HG02798 (cell line): ENCODE measurements at regions not wholly inside any gene's neighbourhood (a gene's known extent, or its start where the extent isn't known, plus 50 kb on each side); places are given as distances from the start of the nearest gene placed in this dataset.

Experiments used
- ATAC-seq: cut with Tn5 transposase; IDR thresholded peaks from one replicate; pipeline ENCODE4 v1.9.1; 2021; ENCODE audit warnings: mild to moderate bottlenecking; ENCODE audit not compliant: unreplicated experiment, poor library complexity

DNA sequence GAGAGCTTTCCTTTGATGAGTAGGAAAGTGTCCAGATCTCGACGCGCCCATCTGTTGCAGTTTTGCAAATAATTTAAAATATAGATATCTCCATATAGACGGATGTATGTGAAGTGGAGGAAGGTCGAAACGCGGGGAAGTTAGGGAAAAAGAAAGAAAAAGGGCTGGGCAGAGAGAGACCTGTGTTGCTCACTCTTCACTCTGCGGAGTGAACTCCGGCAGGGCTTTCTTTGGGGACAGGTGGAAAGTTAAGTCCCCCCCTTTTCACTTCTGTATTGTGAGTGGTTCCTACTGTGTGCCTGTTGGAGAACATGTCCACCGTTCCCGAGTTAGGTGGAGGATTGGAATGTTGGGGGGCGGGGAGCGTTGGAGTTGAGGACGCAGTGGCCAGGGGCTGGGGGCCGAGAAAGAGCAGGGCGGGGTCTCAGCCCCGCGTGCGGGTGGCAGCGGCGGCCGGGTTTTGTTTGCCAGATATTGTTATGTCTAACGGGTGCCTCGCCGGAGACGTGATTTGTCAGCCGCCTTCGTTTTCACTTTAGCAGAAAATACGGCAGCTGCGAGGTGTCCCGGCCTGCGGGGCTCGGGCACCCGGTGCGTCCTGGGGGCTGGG lies 145.1 kb upstream of the ZNF536 start:
- ATAC-seq, result no peak

DNA sequence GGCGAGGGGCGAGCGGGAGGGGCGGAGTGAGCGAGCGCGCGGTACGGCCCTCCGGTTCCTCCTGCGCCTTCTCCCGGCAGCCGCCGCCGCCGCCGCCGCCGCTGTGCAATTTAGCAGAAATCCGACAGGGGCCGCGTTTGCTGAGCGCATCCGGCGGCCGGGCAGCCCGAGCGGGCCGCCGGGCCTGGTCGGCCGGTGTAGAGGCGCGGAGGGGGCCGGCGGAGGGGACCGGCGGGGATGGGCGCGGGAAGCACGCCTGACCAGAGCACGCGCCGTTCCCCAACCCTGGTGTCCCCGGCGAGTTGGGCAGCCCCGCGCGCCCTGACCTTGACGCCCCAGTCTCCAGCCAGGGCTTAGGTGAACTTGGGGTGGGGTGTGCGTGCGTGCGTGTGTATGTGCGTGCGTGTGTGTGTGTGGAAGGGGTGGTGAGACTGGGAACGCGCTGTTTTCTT lies 144.5 kb upstream of the ZNF536 start:
- ATAC-seq, result no peak

DNA sequence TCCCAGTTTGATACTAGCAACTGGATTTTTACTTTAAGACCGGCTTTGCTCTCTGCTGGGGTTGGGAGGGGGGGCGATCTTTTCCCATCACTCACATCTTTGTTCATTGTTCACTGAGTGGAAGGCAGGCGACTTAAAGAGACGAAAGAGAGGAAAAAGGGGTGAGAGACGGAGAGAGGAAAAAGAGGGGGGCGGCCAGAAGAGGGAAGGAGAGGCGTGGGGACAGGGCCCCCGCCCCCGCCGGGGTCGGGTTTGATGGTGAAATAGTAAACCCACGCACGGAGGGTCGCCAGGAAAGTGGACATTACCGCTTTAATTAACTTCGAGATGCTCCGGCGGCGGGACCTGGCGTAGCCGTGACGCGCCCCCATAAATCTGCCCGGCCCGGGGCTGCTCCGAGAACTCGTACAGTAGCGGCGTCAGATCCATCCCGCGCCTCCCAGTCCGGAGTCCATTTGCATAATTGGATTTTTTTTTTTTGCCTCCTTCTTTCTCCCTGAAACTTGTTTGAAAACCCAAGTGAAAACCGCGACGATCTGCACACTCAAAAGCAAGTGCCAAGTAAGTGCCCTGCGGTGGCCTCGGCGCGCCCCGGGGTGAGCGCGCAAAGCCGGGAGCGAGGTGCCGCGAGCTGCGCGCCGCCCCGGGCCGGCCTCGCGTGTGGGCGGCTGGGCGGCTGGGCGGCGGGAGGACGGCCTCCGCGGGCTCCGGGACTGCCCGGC lies 143.9 kb upstream of the ZNF536 start:
- ATAC-seq, result no peak

DNA sequence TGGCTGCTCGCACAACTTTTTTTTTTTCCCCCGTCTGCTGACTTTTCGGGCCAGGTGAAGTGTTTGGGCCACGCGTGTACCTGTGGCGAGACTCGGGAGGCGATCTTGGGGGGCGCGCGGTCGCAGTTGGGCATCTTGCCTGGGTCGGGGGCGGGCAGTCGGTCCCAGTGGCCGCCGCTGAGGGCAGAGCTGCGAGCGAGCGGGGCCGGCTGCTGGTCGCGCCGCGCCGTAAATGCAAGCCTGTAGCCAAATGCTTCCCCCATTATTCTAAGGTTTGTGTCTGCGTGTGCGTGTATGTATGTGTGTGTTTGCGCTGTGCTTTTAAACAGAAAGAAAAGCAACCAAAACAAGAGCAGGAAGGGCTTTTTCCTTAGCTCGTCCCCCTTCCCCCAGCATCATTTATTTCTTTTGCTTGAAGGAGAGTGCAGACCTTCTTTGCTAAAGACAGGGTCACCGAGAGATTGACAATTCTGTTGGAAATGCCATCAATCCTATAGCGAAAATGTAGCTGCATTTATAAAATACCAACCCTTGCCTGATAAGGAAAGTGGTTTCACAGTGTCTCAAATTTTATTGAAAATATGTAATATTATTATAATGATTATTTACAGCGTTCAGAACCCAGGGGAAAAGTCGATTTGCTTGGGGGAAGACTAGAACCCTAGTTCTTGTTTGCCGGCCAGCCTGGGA lies 143.2 kb upstream of the ZNF536 start:
- ATAC-seq, result no peak

DNA sequence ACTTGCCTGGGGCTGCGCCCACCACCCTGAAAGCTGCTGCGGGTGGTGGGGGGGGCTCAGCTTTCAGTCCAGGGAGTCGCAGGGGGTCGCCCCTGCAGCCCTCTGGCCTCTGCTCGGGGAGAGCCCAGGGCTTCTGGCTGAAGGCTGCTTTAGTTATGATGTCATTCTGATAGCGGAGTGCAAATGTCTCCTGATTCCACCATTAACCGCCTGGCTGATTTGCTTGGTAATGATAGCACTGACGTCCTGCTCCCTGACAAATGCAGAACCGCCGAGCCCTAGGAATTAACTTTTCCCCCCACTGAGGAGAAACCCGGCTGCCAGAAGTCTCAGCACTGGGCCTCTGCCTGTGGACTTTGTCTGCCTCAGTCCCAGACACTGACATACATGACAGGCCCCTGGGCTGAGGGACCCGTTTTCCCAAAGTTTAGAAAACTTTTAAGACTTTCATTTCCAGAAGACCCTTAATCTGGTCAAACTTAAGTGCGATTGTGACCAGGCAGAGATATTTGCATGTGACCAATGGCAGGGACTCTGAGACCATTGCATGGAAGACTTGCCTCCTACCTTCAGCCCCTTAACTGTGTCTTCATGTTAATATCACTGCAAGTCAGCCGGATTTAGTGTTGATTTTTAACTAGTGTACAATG lies 142.5 kb upstream of the ZNF536 start:
- no peak for ATAC-seq

DNA sequence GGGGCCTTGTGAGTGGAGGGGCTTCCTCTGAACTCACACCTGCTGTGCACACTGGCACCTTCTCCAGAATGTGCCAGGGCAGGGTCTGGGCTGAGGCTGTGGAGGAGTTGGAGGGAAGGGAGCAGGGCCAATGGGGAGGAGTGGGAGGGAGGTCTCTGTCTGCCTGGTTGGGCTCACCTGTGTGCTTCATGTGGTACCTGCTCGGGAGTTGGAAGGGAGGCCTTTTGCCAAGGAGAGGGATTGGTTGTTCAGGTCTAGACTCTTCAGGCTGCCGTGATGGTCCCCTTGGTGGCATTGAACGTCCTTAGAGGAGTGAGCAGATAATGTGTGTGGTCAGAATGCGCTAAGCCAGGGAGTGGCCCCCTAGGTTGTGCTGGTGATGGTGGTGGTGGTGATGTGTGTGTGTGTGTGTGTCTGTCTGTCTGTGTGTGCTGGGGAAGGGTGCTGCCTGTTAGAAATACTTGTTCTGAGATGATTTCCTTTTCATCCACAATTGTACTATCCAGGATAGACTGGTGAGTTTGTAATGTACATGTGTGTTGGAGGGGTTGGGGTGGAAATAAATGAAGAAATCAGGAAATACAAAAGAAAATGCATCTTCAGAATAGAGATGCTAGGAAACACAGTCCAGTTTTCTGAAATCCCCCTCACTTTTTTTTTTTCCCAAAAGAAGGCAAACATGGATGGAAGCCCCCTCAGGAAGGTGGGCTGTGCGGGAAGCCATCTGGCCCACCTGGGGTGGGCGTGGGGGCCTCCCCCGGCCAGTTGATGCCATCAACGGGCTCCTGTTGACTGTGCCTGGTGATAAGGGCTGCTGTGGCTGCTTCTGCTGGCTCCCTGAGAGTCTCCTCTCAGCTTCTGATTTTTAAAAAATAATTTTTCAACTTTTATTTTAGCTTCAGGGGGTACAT lies 140.5 kb upstream of the ZNF536 start:
- no peak for ATAC-seq

DNA sequence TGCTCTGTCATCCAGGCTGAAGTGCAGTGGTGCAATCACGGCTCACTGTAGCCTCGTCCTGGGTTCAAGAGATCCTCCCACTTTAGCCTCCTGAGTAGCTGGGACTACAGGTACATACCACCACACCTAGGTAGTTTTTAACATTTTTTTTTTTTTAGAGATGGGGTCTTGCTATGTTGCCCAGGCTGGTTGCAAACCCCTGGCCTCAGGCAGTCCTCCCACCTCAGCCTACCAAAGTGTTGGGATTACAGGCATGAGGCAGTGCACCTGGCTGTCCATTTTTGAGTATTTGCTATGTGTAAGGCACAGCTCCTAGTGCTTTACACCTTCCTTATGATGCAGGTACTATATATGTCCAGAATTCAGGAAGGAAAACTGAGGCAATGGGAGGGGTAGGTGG lies 138.8 kb upstream of the ZNF536 start:
- no peak for ATAC-seq

DNA sequence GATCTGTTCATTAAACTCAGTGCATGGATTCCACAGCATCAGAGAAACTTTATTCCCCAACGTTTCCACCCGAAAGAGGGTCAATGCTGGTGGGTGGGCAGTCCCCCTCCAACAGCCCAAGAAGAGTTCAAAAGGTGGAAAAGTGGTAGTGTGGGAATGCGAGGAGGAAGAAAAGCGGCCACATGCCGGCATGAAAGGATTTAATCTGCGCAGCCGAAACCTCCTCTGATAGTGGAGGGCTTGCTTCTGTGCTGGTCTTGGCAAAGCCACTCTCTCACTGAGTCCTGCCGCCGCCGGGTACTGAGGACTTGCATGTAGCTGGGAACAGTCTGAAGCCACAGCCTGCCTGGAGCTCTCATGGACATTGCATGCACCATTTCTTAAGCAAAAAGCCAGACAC lies 136.2 kb upstream of the ZNF536 start:
- ATAC-seq, result no peak

DNA sequence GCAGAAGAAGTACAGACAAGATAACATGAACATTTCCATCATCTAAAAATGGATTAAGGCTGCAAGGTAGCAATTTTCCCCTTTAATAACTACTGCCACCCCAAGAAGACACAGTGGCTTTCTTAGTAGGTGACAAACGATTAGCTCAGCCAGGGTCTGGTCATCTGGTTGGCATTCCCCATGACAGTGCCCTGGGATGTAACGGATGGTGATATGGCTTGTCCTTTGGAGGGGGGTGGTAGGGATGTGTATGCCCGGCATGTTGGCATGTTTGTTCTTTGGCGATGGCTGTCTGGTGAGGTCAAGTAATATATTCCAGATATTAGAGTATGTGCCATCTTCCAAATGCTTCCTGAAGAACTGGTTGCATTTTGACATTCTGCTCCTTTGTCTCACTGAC lies 135.6 kb upstream of the ZNF536 start:
- no peak for ATAC-seq

DNA sequence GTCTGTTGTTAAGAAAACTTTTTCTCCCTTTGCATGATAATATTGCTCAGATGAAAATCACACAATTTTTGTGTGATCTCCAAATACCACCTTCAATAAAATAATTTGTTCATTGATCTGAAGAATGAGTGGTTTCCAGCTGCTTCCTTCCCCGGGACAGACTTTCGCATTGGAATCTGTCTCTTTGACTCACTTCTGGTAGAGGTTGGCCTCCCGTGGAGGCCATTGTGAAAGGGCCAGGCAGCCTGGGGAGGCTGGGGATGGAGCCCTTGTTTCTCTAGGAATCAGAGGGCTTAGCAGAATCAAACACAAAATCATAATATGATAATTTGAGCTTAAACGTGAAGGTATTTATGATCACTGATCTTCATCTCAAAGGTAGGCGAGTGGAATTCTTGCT lies 135.0 kb upstream of the ZNF536 start:
- ATAC-seq, result no peak

DNA sequence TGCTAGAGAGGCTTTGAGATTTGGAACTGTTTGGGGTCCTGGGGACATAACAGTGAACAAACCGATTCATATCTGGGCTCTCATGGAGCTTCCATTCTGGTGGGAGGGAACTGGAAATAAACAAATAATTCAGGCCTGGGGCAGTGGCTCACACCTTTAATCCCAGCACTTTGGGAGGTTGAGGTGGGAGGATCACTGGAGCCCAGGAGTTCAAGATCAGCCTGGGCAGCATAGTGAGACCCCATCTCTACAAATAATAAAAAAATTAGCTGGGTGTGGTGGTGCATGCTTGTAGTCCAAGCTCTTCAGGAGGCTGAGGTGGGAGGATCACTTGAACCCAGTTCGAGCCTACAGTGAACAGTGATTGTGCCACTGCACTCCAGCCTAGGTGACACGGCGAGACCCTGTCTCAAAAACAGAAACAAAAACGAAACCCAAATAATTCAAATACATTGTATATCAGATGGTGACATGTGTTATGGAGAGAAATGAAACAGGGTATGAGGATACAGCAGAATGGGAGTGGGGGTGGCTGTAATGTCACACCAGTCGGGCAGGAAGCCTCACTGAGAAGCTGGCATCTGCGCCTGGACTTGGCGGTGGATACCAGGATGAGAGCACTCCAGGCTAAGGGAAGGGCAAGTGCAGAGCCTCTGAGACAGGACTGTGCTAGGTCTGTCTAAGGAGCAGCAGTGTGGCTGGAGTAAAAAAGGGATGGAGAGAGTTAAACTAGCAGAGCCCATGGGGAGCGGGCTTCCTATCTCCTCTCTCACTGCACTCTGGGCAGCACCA lies 131.1 kb upstream of the ZNF536 start:
- ATAC-seq, result no peak

DNA sequence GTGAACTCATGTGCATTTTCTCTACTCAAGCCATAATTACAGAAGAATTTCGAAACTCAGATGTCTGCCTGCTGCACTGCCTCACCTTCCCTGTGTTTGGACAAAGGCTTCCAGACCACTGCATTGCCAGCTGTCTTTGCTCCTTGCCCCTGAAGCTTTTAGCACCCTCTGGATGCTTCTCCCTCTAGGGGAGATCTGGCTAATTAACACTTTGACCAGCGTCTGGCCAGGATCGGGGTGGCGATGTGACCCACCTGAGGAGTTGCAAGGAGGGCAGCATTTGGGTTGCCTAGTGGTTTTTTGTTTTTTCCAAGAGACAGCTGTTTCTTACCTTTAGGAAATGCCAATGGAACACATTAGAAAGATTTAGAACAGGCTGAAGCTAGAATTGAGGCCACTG lies 127.7 kb upstream of the ZNF536 start:
- ATAC-seq, result no peak

DNA sequence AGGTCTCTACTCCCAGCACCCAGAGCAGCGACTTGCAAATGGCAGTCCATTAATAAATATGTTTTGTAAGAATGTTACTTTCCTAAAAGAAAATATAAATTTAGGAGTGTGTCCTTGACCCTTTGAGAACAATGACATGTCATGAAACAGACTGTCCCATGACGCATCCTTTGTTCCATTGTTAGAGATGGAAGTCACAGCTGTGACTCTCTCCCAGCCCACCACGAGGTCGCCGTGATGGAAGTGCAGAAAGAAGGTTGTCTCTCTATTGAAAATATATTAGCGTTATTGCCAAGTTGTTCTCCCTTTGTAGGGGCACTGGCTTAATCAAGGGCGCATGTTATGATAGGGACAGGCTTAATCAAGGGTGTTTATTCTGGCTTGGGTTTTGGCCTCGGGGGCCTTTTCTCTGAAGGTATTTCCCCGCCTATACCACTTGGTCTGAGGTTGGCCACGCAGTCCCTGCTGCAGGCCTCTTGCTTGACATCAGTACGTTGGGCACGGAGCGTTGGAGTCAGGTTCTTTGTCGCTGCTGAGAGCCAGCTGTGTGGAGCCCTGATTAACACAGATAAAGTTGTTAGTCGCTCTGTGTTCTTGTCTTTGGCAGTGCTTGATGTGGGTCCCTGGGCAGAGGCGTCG lies 126.7 kb upstream of the ZNF536 start:
- ATAC-seq, result no peak

DNA sequence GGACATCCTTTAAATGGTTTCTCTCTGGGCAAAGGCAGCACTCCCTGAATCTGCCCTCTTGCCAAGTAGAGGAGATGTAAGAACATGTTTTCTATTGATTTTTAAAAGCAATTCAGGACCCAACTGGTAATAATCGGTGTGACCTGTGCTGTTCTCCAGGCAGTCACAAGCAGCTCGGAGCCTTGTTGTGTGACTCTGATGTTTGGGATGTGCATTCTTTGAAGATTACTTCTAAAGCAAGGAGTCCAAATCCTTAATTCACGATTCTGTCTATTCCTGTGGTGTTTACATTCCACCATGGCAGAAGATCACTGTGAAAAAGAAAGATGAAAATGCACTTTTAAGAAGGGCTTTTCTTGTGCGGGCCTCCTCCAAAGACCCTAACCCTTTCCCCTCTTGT lies 122.3 kb upstream of the ZNF536 start:
- no peak for ATAC-seq

DNA sequence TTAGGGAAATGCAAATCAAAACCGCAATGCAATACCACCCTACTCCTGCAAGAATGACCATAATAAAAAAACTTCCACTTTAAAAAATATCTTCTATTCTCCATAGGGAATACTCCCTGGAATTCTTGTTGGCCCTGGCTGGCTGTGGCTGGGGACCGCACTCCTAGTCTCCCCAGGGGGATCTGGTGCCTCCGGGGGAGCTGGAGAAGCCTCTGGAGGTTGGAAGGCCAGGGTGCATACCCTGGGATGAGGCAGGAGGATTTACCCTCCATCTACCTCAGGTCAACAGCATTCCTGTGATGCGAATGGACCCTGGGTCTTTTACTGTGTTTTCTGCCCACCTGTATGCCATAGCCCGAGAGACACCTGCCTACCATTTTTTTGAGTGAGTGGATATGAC lies 120.0 kb upstream of the ZNF536 start:
- no peak for ATAC-seq

DNA sequence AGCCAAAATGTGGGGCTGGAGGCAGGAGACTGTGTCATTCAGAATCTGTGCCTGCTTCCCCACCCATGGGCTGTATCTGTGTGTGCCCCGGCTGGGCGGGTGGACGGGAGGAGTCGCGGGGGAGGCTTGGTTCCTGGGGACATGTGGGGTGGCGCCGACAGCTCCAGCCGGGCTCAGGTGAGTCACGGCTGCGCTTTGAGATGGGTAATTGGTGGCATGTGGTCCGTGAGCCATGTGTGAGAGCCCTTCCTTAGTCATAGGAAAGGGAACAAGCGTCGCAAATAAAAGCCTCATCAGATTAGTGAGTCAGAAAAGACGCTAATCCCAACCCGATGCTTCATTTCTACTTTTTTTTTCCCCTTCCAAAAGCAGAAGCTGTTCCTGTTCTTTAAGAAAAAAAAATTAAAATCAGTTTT lies 118.6 kb upstream of the ZNF536 start:
- no peak for ATAC-seq

DNA sequence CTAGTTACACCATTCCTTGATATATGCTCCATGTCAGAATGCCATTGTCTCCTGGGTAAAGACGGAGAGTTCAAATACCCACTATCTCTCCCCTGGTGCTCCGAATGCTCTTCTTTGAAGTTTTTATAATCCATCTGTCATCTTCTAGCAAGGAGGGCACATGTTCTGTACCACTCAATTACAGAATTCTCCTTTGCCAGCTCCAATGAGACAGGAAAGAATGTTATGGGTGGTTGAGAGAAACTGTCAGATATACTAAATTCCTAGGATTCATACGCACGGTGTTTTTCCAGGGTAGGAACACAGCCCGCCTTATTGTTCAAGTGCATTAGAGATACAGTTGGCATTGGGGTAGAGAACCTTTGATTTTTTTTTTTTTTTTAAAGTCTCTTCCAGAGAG lies 118.0 kb upstream of the ZNF536 start:
- no peak for ATAC-seq

DNA sequence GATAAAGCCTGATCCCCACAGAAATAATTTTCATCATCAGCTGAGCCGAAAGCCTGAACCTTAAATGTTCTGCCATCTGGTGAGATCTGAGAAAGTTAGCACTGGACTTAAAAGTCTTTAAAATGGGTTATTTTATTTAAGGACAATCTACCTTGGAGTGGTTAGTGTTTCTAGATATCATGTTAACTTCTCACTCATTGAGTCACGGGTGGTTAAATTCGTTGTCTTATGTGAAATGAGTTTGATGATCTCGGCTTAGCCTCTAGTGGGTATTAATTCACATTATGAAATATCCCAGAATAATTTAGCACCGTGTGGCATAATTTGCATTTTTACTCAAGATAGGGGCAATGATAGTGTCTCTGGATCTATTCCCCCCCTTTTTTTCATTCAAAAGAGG lies 117.4 kb upstream of the ZNF536 start:
- ATAC-seq, result no peak
